ENCODE measurements at regions not wholly inside any gene's neighbourhood (a gene's known extent, or its start where the extent isn't known, plus 50 kb on each side); places are given as distances from the start of the nearest gene placed in this dataset.

DNA sequence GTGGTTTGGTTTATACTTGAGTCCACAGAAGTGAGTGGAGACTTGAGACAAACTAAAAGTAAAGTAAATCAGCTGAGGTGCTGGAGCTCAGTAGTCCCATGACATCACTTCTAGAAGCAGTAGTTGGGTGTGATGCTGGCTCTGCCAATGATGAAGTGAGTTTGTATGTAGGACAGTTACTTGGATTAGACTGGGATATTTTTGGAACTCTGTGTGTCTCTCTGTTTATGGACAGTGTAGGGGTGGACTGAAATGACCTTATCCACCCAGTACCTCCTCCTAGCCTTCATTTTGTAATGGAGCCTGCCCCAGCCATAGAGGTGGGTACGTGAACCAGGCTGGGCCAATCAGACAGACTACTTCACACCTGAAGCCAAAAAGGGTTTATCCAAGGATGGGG is 52.2 kb downstream of the POLR1D start:
- no peak for DNase-seq

DNA sequence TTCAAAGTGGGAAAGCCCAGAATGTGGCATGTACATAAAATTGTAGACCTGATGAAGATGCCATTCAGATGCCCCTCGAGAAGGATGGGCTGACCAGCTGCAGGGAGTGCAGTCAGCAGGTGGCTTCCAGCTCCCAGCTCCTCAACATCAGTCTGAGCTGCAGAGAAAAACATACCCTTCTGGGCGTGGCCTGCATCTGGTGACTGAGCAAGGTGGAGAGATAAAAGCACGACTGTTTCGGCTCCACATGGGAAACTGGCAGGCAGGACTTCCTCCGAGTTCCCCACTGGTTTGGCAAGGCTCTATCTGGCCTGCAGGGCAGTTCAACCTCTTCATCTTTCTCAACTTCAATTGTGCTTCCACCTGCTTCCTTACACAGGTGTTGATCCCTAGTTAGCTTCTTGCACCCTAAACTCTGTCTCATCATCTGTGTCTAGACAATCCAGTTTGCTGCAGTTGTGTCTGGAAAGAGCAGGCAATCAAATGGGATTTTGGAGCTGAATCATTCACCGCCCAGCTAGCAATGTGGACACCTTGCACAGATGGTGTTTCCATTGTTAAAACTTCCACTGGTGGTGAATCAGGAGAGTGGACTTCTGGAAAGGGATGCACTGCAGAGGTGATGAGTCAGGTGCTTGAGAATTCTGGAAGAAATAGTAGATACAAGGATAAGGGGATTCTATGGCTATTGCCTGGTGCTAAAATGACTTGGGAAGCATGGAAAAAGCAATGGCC is 56.8 kb downstream of the POLR1D start:
- DNase-seq: no peak

GRCh38 chr13:27679396-27679795 is 57.7 kb downstream of the POLR1D start:
- DNase-seq: no peak

- no peak for DNase-seq
These were observed 58.2 kb downstream of the POLR1D start for GRCh38 chr13:27679896-27680295.

GRCh38 chr13:27680465-27680864 is 58.8 kb downstream of the POLR1D start:
- DNase-seq: no peak

DNA sequence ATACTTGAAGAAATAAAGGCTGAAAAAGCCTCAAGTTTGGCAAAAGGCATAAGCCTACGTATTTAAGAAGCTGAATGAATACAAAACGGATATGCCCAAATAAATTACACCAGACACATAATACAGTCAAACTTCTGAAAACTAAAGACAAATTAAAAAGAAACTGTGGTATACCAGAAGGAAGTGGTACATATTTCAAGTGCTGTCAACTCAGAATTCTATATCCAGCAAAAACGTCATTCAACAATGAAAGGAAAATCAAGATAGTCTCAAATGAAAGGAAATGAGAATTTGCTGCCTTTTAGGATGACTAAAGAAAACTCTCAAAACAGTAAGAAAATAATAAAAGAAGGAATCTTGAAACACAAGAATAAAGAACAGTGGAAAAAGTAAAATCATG is 69.5 kb downstream of the POLR1D start:
- no peak for DNase-seq

- DNase-seq: no peak
These were observed 75.0 kb downstream of the POLR1D start for GRCh38 chr13:27696731-27697130.

GRCh38 chr13:27699952-27700351 is 78.3 kb downstream of the POLR1D start:
- no peak for DNase-seq

- DNase-seq: no peak
These were observed 83.0 kb downstream of the POLR1D start for GRCh38 chr13:27704681-27705080.

- DNase-seq: no peak
These were observed 84.0 kb upstream of the GSX1 start for GRCh38 chr13:27708325-27708724.

- no peak for DNase-seq
These were observed 82.5 kb upstream of the GSX1 start for GRCh38 chr13:27709779-27710178.

GRCh38 chr13:27712421-27712820 is 79.9 kb upstream of the GSX1 start:
- DNase-seq: peak; percentile 29

GRCh38 chr13:27713767-27714166 is 78.5 kb upstream of the GSX1 start:
- no peak for DNase-seq

GRCh38 chr13:27721681-27722080 is 70.6 kb upstream of the GSX1 start:
- DNase-seq: no peak

DNA sequence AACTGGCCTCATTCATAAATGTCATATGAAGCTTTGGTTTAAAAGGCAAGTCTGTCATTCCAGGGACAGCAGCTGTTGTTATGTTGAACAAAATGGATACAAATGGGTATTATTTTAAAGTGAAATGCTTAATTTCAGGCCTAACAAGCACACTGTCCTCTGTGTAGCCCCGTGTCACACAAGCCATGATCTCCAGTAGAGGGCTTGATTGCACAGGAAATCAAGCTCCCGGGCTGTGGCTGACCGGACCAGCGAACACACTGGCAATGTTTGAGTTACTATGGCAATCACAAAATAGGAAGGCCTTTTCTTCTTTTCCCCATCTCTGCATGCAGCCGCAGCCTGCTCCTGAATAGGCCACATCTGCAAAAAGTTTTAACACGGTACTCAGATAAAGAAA is 64.0 kb upstream of the GSX1 start:
- DNase-seq: no peak

DNA sequence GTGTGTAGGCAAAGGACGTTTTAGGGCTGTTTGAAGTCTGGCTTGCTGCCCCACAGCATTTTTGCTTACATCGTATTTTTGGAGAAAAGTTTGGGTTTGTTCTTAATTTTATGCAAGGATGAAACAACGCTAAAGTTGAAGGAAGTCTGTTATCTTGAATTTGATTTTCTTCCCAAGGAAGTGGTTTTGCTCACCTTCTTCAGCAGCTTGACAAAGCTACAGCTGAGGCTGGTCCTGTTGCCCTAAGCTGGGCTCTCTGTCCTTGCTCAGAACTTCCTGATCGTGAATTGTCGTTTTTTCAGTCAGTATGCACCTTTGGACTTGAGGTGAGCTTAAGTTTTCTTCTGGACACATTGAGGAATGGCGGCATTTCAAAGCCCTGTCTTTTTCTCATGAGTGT is 62.1 kb upstream of the GSX1 start:
- no peak for DNase-seq

All from right hindlimb (tissue), 1 donor.